Head of caudate nucleus (tissue), 42 donors: ENCODE measurements at regions not wholly inside any gene's neighbourhood (a gene's known extent, or its start where the extent isn't known, plus 50 kb on each side); places are given as distances from the start of the nearest gene placed in this dataset.
"Not testable (repeated sequence)": the region's sequence is repeated elsewhere in the genome, so short reads cannot be mapped to it uniquely, and the experiment has no call there.

Source experiments
- DNase-seq, 42 donors: peaks; one replicate each; pipeline versions ENCODE4 v3.0.0 to v3.0.0-alpha.2; 2020 to 2021; ENCODE audit warnings: mixed read lengths in 7 of 42
- intact Hi-C: fragments of 100-400 bp; cut with DNase I; formaldehyde crosslinking; loops from one replicate; pipeline ENCODE4 v1.15.0; 2022

DNA sequence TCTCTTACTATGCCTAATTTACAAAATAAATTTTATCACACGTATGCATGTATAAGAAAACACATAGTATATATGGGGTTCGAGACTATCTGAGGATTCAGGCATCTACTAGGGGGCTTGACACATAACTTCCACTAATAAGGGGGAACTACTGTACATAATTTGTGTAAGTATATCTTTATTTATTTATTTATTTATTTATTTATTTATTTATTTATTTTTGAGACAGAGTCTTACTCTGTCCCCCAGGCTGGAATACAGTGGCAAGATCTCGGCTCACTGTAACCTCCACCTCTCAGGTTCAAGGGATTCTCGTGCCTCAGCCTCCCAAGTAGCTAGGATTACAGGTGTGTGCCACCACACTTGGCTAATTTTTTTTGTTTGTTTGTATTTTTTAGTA, 414.4 kb upstream of the CDH20 start:
- intact Hi-C loops, DNase-seq: not testable (repeated sequence)

- intact Hi-C loops, result no loop called here
- no peak for DNase-seq
Measured at GRCh38 chr18:60925892-60926291, 407.3 kb upstream of the CDH20 start.

GRCh38 chr18:60929966-60930365, 403.3 kb upstream of the CDH20 start:
- DNase-seq, result no peak
- intact Hi-C loops, result no loop called here

GRCh38 chr18:60935041-60935910, 398.0 kb upstream of the CDH20 start:
- no peak for DNase-seq
- intact Hi-C loops, result no loop called here

- intact Hi-C loops, result no loop called here
Measured at GRCh38 chr18:60936101-60936500, 397.1 kb upstream of the CDH20 start.

GRCh38 chr18:60943297-60943696, 389.9 kb upstream of the CDH20 start:
- intact Hi-C loops, result no loop called here

More at GRCh38 chr18:60936101-60936500, 397.1 kb upstream of the CDH20 start:
- no peak for DNase-seq

GRCh38 chr18:60950634-60951033, 382.6 kb upstream of the CDH20 start:
- intact Hi-C loops, result no loop called here
- no peak for DNase-seq

More at GRCh38 chr18:60943297-60943696, 389.9 kb upstream of the CDH20 start:
- DNase-seq, result no peak

DNA sequence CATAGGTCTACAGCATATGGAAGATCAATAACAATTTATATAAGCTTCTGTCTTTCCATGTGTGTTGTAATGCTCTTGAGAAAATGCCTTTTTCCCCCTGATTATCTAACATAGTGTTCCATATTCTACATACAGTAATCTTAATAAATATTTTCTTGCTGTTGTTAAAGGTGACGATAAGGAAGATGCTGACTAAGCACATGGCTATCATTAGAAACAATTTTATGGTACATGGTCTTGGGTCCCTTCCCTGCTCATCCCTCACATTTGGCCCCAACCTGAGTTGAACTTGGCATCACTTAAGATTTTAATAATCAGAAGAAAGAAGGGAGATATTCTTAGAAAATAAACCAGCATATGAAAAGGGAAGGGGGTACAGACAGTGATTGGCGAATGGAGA, 382.1 kb upstream of the CDH20 start:
- intact Hi-C loops, result no loop called here

GRCh38 chr18:60962625-60963024, 370.6 kb upstream of the CDH20 start:
- intact Hi-C loops, result no loop called here
- DNase-seq, result no peak

More for the DNA sequence above, 382.1 kb upstream of the CDH20 start:
- DNase-seq, result no peak

- no peak for DNase-seq
- intact Hi-C loops, result no loop called here
Measured at GRCh38 chr18:60965856-60966255, 367.4 kb upstream of the CDH20 start.

GRCh38 chr18:60966876-60967275, 366.4 kb upstream of the CDH20 start:
- DNase-seq, result no peak
- intact Hi-C loops, result no loop called here

DNA sequence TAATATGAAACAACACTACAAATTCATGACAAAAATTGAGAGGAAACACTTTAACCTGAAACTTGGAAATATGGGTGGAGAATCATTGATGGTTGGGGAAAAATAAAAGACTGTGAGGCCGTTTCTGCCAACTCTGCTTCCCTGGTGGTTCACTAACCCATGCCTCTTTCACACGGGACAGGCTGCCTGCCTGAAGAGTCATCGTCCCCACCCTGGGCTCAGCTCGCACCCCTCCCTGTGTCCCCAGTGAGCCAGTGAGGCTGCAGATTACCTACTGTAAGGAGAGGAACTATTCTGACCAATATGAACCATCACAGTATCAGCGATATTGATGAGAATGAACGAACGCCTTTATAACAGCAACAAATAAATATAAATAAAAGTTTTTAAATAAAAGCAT, 357.8 kb upstream of the CDH20 start:
- intact Hi-C loops, result no loop called here
- no peak for DNase-seq

DNA sequence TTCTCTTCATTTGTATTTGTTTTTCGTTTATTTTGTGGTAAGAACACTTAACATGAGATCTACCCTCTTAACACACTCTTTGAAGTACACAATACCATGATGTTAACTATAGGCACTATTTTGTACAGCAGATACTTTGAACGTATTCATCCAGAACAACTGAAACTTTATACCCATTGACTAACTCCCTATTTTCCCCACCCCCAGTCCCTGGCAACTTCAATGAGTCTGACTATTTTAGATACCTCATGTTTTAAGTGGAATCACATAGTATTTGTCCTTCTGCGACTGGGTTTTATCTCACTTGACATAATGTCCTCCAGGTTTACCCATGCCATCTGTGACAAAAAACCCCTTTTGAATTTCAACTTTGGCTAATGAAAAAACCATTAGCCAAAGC, 356.3 kb upstream of the CDH20 start:
- intact Hi-C loops, result no loop called here
- no peak for DNase-seq

GRCh38 chr18:60978338-60978737, 354.9 kb upstream of the CDH20 start:
- DNase-seq, result no peak
- intact Hi-C loops, result no loop called here

GRCh38 chr18:60980422-60981005, 352.7 kb upstream of the CDH20 start:
- intact Hi-C loops, result no loop called here
- DNase-seq, result no peak

DNA sequence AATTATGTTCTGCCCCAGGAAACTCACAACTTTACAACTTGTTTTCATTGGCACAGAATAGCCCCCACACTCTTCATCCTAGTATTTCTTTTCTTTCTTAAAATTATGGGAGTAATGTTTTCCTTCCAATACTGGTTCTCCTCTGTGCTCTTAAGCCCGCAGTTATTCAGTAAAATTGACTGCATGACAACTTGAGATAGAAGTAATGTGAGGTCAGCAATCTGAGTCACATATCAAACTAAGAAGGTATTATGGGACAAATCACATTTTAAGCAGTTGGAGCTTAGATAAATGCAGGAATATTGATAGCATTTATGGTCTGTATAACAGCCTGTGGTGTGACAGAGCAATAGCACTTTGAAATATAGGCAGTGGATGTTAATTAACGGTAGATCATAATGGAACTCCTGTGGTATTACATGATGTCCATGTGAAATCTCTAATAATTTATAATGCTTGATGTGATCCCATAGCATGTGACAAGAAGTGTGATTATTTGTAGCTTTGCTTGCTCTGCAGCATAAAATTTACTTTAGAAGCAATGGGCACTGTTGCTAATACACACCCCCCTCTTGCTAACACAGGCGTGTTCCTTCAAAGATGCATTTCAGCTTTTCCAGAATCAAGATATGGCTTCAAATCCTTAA, 351.4 kb upstream of the CDH20 start:
- no peak for DNase-seq
- intact Hi-C loops, result no loop called here

GRCh38 chr18:60982329-60982695, 350.9 kb upstream of the CDH20 start:
- DNase-seq, result no peak
- intact Hi-C loops, result no loop called here

- no peak for DNase-seq
- intact Hi-C loops, result no loop called here
Measured at GRCh38 chr18:60982928-60983327, 350.3 kb upstream of the CDH20 start.

DNA sequence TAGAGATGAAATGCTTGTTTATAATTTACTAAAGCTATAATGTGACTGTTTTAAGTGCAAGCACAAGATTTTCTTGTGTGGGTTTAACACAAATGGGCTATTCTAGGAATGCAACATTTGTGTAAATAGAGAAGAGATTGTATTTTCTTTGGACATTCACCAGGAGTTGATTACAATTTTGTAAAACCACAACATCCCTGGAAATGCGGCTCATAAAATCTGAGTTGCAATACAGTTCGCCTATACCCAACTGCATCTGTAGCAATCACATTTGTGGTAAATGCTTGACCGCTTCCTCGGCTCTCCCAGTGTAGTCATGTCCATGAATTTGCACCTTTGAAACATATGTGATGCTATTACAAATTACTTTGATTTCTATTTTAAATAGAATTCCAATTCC, 348.7 kb upstream of the CDH20 start:
- DNase-seq, result no peak
- intact Hi-C loops, result no loop called here

- intact Hi-C loops, result no loop called here
- DNase-seq, result no peak
Measured at GRCh38 chr18:60987963-60988362, 345.3 kb upstream of the CDH20 start.
